HepG2 (cell line): ENCODE measurements at regions not wholly inside any gene's neighbourhood (a gene's known extent, or its start where the extent isn't known, plus 50 kb on each side); places are given as distances from the start of the nearest gene placed in this dataset.

Source experiments
- ATAC-seq: fragments of 200-7000 bp; cut with Tn5 transposase; 3 replicates; pipeline ENCODE4 v1.9.1; 2020; ENCODE audit warnings: mild to moderate bottlenecking, moderate library complexity
- BruUV-seq: library from RNA; stranded (reverse); fragments of 400-500 nt; replicated peaks from 2 replicates; lab custom pipeline; 2021; lab: Mats Ljungman, UMichigan
- CTCF ChIA-PET: fragments of 300-600 bp; formaldehyde crosslinking; extraction: SDS; loops from one replicate; lab custom pipeline; 2021; ENCODE audit warnings: low total read pairs, inconsistent platforms, low intra/inter-chr PET ratio; lab: Yijun Ruan, JAX
- POLR2A ChIA-PET: fragments of 350-600 bp; sonication (Branson Sonifier 250); formaldehyde crosslinking; loops from one replicate; lab custom pipeline; 2020; ENCODE audit warnings: antibody characterized with exemption, inconsistent platforms; lab: Yijun Ruan, JAX
- DNase-seq: peaks from one replicate; pipeline ENCODE4 v3.0.0-alpha.2; 2015; ENCODE audit warnings: low spot score
- FAIRE-seq: peaks from 3 replicates; lab custom pipeline; 2011; peaks lifted over from hg19 to GRCh38; lab: Jason Lieb, UNC
- H2AFZ ChIP-seq: one replicate; pipeline ENCODE4 v1.6.1; 2011; ENCODE audit warnings: low read length, inconsistent platforms
- H3K27ac ChIP-seq: fragments of 300-600 bp; 3 replicates; pipeline ENCODE4 v1.8.0; 2011; ENCODE audit warnings: mixed run types, mild to moderate bottlenecking, mixed read lengths, low read length, inconsistent platforms; ENCODE audit not compliant: insufficient read depth; ENCODE audit errors: extremely low read length
- H3K27me3 ChIP-seq, 2 experiments: fragments of 200-600 bp in 1 of 2; 2 replicates in 1 of 2; 3 replicates in 1 of 2; pipeline versions ENCODE4 v1.6.0 to v1.8.0; 2011; ENCODE audit warnings: low read length in 2 of 2, mild to moderate bottlenecking in 2 of 2, moderate library complexity in 2 of 2, inconsistent platforms in 1 of 2; ENCODE audit not compliant: insufficient read depth in 2 of 2, control insufficient read depth in 1 of 2
- H3K36me3 ChIP-seq, 2 experiments: fragments of 200-600 bp in 1 of 2; replicated peaks in 1 of 2; 2 replicates in 1 of 2; 3 replicates in 1 of 2; pipeline versions ENCODE4 v1.5.1 to v1.8.0; 2011; ENCODE audit warnings: low read length in 2 of 2, inconsistent platforms in 1 of 2; ENCODE audit not compliant: insufficient read depth in 2 of 2, control insufficient read depth in 1 of 2
- H3K4me1 ChIP-seq: 2 replicates; pipeline ENCODE4 v1.5.1; 2012; ENCODE audit warnings: low read length, inconsistent platforms; ENCODE audit not compliant: insufficient read depth
- H3K4me2 ChIP-seq: 2 replicates; pipeline ENCODE4 v1.6.0; 2011; ENCODE audit warnings: low read depth, low read length, inconsistent platforms
- H3K4me3 ChIP-seq, 3 experiments: fragments of 200-600 bp in 1 of 3; sonication (generic), shearing (Covaris generic) in 1 of 3; replicated peaks in 1 of 3; 2 replicates each; pipeline ENCODE4 v1.5.1; 2011 to 2016; ENCODE audit warnings: low read length in 3 of 3, inconsistent platforms in 2 of 3, low read depth in 2 of 3, mild to moderate bottlenecking in 2 of 3, control low read depth in 1 of 3, mixed read lengths in 1 of 3; ENCODE audit not compliant: insufficient read depth in 1 of 3
- H3K79me2 ChIP-seq: one replicate; pipeline ENCODE4 v1.6.1; 2011; ENCODE audit warnings: low read length, inconsistent platforms; ENCODE audit not compliant: insufficient read depth
- H3K9ac ChIP-seq: 2 replicates; pipeline ENCODE4 v1.6.0; 2011; ENCODE audit warnings: mild to moderate bottlenecking, low read depth, low read length, inconsistent platforms; ENCODE audit not compliant: insufficient read depth
- H3K9me3 ChIP-seq: 2 replicates; pipeline ENCODE4 v1.5.1; 2012; ENCODE audit warnings: mild to moderate bottlenecking, low read length
- H4K20me1 ChIP-seq: 2 replicates; pipeline ENCODE4 v1.6.0; 2011; ENCODE audit warnings: inconsistent platforms, mild to moderate bottlenecking, low read length, moderate library complexity; ENCODE audit not compliant: insufficient read depth
- BCL6 ChIP-seq: IDR thresholded peaks from 2 replicates; pipeline ENCODE4 v1.6.1; 2016; ENCODE audit warnings: missing genetic modification reagents, missing compliant biosample characterization
- CREM ChIP-seq, 2 experiments: sonication (generic) in 1 of 2; formaldehyde crosslinking in 1 of 2; IDR thresholded peaks; 2 replicates each; pipeline versions ENCODE4 v1.4.0 to v1.6.1; 2016 to 2020; ENCODE audit warnings: antibody characterized with exemption in 1 of 2, mild to moderate bottlenecking in 1 of 2, missing genetic modification reagents in 1 of 2
- EEA1 ChIP-seq: sonication (generic); formaldehyde crosslinking; IDR thresholded peaks from 2 replicates; pipeline ENCODE4 v1.5.1; 2020; ENCODE audit warnings: mild to moderate bottlenecking, missing genetic modification reagents, borderline replicate concordance
- MAF1 ChIP-seq: sonication (generic); formaldehyde crosslinking; IDR thresholded peaks from 2 replicates; pipeline ENCODE4 v1.5.0; 2020; ENCODE audit warnings: missing genetic modification reagents, borderline replicate concordance
- MBNL3 ChIP-seq: fragments of 250-450 bp; sonication (Bioruptor Pico); conservative IDR thresholded peaks from 2 replicates; pipeline ENCODE4 v1.8.0; 2022; ENCODE audit warnings: mild to moderate bottlenecking, inconsistent platforms
- RAD51 ChIP-seq: fragments of 450-650 bp; IDR thresholded peaks from 2 replicates; pipeline ENCODE4 v1.6.1; 2016; ENCODE audit warnings: borderline replicate concordance
- SIN3A ChIP-seq: IDR thresholded peaks from 2 replicates; pipeline ENCODE4 v1.6.1; 2011; ENCODE audit warnings: low read depth, mild to moderate bottlenecking, control low read depth, low read length, borderline replicate concordance
- THYN1 ChIP-seq: sonication (generic); formaldehyde crosslinking; IDR thresholded peaks from 2 replicates; pipeline ENCODE4 v1.8.1; 2023; ENCODE audit warnings: low read depth, mild to moderate bottlenecking, moderate library complexity, missing genetic modification reagents, borderline replicate concordance
- ZFP62 ChIP-seq: sonication (generic); formaldehyde crosslinking; IDR thresholded peaks from 2 replicates; pipeline ENCODE4 v1.4.0; 2020; ENCODE audit warnings: missing genetic modification reagents
- ZNF121 ChIP-seq: sonication (generic); formaldehyde crosslinking; IDR thresholded peaks from 2 replicates; pipeline ENCODE4 v1.5.0; 2020; ENCODE audit warnings: mild to moderate bottlenecking, missing genetic modification reagents
- ZNF7 ChIP-seq: IDR thresholded peaks from 2 replicates; pipeline ENCODE4 v1.6.1; 2016; ENCODE audit warnings: missing biosample characterization, missing genetic modification reagents
- ZNF737 ChIP-seq: sonication (generic); formaldehyde crosslinking; IDR thresholded peaks from 2 replicates; pipeline ENCODE4 v1.5.0; 2020; ENCODE audit warnings: missing genetic modification reagents, mild to moderate bottlenecking, borderline replicate concordance
- WGBS: methylation state at CpG from one replicate; pipeline ENCODE4 v1.1.6; 2017; ENCODE audit warnings: low lambda C conversion rate; 5-methylcytosine and 5-hydroxymethylcytosine counted together
- in situ Hi-C: cut with HindIII; loops from 2 replicates; pipeline ENCODE4 v1.10.0; 2017; ENCODE audit warnings: low pct_unique_long_range_greater_than_20kb; ENCODE audit not compliant: extremely low pct_ligation_motif_present
- intact Hi-C: fragments of 100-400 bp; cut with micrococcal nuclease; formaldehyde crosslinking; loops from one replicate; pipeline ENCODE4 v1.10.0; 2022; ENCODE audit not compliant: unreplicated experiment

GRCh38 chr19:30231408-30232318 lies 140.5 kb upstream of the ZNF536 start:
- intact Hi-C loops = loop anchor here (10.0 kb wide), 1 partner anchor 827 kb away; no protein-coding TSS in a partner anchor
- Histone ChIP-seq H3K9ac (no peak overlapping the region), H3K9me3 (no peaks in the 10 kb centered on the region), H3K27ac (no peak overlapping the region), H4K20me1 (no peaks in the 10 kb centered on the region), H3K27me3 (peaks cover 6 to 61% of the 10 kb centered on the region in 2 experiments; a peak in 4 of 5 replicates), H3K4me1 (peaks cover 15% of the 10 kb centered on the region; the same call in 1 of the 2 replicates), H2AFZ (no peak overlapping the region), H3K79me2 (no peaks in the 10 kb centered on the region), H3K36me3 (no peaks in the 10 kb centered on the region), H3K4me2 (no peak overlapping the region), H3K4me3 (no peak overlapping the region)
- BruUV-seq = no TSS peak
- FAIRE-seq (no peak), DNase-seq (no peak), ATAC-seq (no peak)
- ChIA-PET POLR2A (no interaction called here), CTCF (no interaction called here)
- no peak for TF ChIP-seq CREM (IDR thresholded peaks at IDR 0.05)
- TF ChIP-seq CREM (CRISPR knock-in tag; IDR thresholded peaks at IDR 0.05) = no peak
- TF ChIP-seq EEA1 (CRISPR knock-in tag) = no peak
- TF ChIP-seq RAD51 = no peak
- TF ChIP-seq ZNF737 (CRISPR knock-in tag) = no peak
- TF ChIP-seq ZNF121 (CRISPR knock-in tag) = no peak
- no peak for TF ChIP-seq MAF1
- no peak for TF ChIP-seq ZFP62 (CRISPR knock-in tag)
- no peak for TF ChIP-seq SIN3A
- no peak for TF ChIP-seq BCL6 (CRISPR knock-in tag)
- no peak for TF ChIP-seq THYN1 (CRISPR knock-in tag)
- no peak for TF ChIP-seq ZNF7
- TF ChIP-seq MBNL3 = no peak
- WGBS = 7% methylated on average over 5 of the region's 8 CpGs
- in situ Hi-C loops = no loop called here
